Stimulated activated naive CD8-positive, alpha-beta T cell treated with anti-CD3 and anti-CD28 coated beads, Interleukin-15, amount 100 ng/mL, for 72 hours (primary cell): ENCODE measurements at regions not wholly inside any gene's neighbourhood (a gene's known extent, or its start where the extent isn't known, plus 50 kb on each side); places are given as distances from the start of the nearest gene placed in this dataset.

Experiments used
- ATAC-seq: fragments of 150-1000 bp; cut with Tn5 transposase; 2 replicates; pipeline ENCODE4 v1.10.0; 2021; ENCODE audit warnings: mild to moderate bottlenecking, moderate library complexity
- DNase-seq, 2 donors: peaks; one replicate each; pipeline ENCODE4 v3.0.0; 2021 to 2022
- H3K27ac Mint-ChIP-seq, 2 donors: one replicate each; pipeline ENCODE4 v1.8.0; 2022; ENCODE audit warnings: mild to moderate bottlenecking in 2 of 2, mixed read lengths in 2 of 2, moderate library complexity in 2 of 2
- H3K27me3 Mint-ChIP-seq: one replicate; pipeline ENCODE4 v1.8.0; 2022; ENCODE audit warnings: mixed read lengths
- H3K4me1 Mint-ChIP-seq: one replicate; pipeline ENCODE4 v1.8.0; 2022; ENCODE audit warnings: mild to moderate bottlenecking, mixed read lengths
- H3K4me3 Mint-ChIP-seq, 2 donors: one replicate each; pipeline ENCODE4 v1.8.0; 2022; ENCODE audit warnings: mild to moderate bottlenecking in 2 of 2, mixed read lengths in 2 of 2, moderate library complexity in 1 of 2
- H3K9me3 Mint-ChIP-seq, 2 donors: one replicate each; pipeline ENCODE4 v1.8.0; 2022; ENCODE audit warnings: mixed read lengths in 2 of 2

DNA sequence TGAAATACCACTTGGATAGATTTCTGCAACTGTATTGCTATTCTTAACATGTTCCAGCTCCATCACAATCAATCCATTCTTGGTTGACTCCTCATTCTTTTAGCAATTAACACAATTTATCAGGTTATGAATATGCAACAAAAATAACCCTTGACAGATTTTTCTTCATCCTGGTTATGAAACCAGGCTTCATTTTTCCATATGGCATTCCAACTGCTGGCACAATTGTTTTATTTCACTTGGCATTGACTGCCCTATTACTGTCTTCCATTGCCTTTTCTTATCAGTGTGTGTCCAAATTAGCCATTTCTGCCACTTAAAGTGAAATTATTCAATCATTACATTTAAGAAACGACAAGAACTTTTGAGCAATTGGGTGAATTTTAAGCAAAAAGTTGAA is 388.8 kb upstream of the EPHA5 start:
- Mint-ChIP-seq H3K4me3 (no peak overlapping the region), H3K4me1 (no peaks in the 10 kb centered on the region), H3K9me3 (peaks cover 13 to 17% of the 10 kb centered on the region in 2 donors), H3K27ac (no peak overlapping the region), H3K27me3 (no peaks in the 10 kb centered on the region)
- ATAC-seq, result no peak
- DNase-seq, result no peak

DNA sequence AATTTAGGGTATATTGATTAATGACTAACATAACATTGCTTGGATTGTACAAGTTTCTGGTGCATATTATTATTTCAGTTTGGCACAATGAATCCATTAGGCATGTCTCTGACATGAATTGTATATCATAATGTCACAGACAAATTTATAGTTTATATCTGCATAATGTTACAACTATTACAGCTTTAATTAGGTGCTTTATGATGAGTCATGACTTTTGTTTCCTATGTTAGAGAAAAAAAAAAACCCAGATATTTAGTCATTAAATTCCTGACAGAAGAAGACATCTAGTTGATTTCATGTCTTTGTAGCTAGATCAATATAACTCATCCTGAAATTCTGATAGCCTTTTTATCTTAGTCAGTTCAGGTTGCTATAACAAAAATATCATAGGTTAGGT is 385.7 kb upstream of the EPHA5 start:
- DNase-seq (no peak), ATAC-seq (no peak)
- no peak overlapping the region for H3K27ac Mint-ChIP-seq
- H3K4me3 Mint-ChIP-seq, result no peak overlapping the region
- no peaks in the 10 kb centered on the region for H3K4me1 Mint-ChIP-seq
- peaks cover 16 to 17% of the 10 kb centered on the region in 2 donors for H3K9me3 Mint-ChIP-seq
- no peaks in the 10 kb centered on the region for H3K27me3 Mint-ChIP-seq

DNA sequence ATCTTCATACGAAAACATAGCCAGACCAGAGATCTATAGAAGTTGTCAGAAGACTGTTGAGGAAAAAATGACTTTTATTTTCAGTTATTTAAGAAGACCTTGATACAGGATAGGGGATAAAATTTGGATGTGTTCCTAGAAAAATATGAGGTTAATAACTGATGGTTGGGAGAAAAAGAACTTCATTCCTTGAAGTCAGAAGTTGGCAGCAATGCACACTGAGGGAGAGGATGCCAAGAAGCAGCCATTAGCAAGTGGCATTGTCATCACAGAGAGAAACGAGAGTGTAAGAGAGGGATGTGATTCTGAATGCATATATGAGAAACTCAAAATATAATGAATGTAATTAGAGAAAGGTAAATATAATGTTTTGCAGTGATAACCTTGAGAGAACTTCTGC is 382.1 kb upstream of the EPHA5 start:
- Mint-ChIP-seq H3K4me1 (no peaks in the 10 kb centered on the region), H3K27ac (no peak overlapping the region), H3K9me3 (peaks cover 16 to 21% of the 10 kb centered on the region in 2 donors), H3K27me3 (no peaks in the 10 kb centered on the region), H3K4me3 (no peak overlapping the region)
- no peak for DNase-seq
- no peak for ATAC-seq

DNA sequence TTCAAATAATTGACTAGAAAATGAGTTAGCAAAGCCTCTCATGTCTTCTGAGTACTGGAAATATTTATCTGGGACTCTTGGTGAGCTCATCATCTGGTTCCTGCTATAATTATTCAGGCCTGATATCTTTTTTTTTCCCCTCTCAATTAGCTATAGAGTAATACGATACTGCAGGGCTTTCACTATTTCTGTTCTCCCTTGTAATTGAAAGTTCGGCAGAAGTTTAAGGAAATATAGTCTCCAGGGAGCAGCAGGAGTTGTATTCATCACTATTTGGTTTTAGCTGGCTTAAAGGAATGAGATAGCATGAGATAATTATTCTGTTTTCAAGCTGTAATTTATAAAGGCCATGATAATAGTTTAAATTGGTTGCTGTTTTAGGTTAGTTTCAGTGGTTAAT is 378.6 kb upstream of the EPHA5 start:
- H3K9me3 Mint-ChIP-seq, result peaks cover 7 to 10% of the 10 kb centered on the region in 2 donors
- ATAC-seq (no peak), DNase-seq (no peak)
- H3K4me3 Mint-ChIP-seq, result no peak overlapping the region
- no peaks in the 10 kb centered on the region for H3K27me3 Mint-ChIP-seq
- H3K4me1 Mint-ChIP-seq, result no peaks in the 10 kb centered on the region
- no peak overlapping the region for H3K27ac Mint-ChIP-seq

DNA sequence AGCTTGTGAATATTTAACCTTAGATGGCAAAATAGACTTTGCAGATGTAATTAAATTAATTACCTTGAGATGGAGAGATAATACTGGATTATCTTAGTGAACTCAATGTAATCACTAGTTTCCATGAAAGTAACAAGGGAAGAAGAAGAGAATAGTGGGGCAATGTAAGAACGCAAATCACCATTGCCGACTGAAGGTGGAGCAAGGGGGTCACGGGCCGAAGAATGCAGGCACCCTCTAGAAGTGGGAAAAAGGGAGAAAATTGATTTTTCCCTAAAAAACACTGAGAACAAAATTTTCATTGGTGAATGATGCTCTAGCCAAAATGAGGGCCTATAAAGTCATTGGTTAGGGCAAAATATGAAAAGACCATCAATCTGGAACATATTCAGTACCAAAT is 375.6 kb upstream of the EPHA5 start:
- H3K27ac Mint-ChIP-seq, result no peak overlapping the region
- H3K4me1 Mint-ChIP-seq, result no peaks in the 10 kb centered on the region
- ATAC-seq (no peak), DNase-seq (no peak)
- H3K27me3 Mint-ChIP-seq, result no peaks in the 10 kb centered on the region
- peaks cover 5 to 7% of the 10 kb centered on the region in 2 donors for H3K9me3 Mint-ChIP-seq
- H3K4me3 Mint-ChIP-seq, result no peak overlapping the region

DNA sequence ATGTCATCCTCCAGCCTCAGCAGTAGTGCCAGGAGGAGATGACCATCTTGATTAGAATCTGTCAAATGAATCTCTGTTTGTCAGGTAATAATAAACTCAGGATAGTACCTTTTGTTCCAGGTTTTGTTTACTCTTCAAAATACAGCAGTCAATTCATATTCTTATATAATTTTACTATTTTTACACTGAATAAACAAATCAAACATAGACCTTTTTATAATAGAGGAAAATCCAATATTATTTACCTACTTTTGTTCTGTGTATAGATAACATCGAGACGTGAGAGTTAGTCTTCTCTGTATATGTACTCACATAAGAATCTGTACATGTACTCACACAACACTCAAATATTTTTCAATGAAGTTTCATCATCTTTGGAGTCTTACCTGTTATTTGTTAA is 365.4 kb upstream of the EPHA5 start:
- no peak for ATAC-seq
- H3K4me3 Mint-ChIP-seq, result no peak overlapping the region
- DNase-seq, result no peak
- peaks cover 0 to 9% of the 10 kb centered on the region in 2 donors for H3K9me3 Mint-ChIP-seq
- H3K27ac Mint-ChIP-seq, result no peak overlapping the region
- H3K27me3 Mint-ChIP-seq, result no peaks in the 10 kb centered on the region
- no peaks in the 10 kb centered on the region for H3K4me1 Mint-ChIP-seq

DNA sequence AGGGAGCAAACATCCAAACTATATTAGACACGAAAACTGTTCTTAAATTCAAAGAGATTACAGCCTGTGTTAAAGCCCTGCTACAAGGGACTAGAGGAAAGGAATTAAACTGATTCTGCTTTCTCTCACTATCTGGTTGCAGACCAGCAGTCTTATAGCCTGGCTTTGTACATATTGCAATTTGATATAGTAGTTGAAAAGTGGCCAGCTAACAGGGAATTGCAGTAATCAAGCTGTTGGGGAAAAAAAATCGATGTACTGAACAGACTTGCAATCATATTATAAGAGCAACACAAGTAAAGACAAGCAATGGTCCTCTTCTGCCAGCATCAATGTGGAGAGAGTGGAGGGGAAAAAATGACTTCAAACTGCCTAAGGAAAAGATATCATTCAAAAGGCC is 364.4 kb upstream of the EPHA5 start:
- DNase-seq (no peak), ATAC-seq (no peak)
- H3K27me3 Mint-ChIP-seq, result no peaks in the 10 kb centered on the region
- H3K9me3 Mint-ChIP-seq, result peaks cover 0 to 9% of the 10 kb centered on the region in 2 donors
- no peak overlapping the region for H3K4me3 Mint-ChIP-seq
- no peaks in the 10 kb centered on the region for H3K4me1 Mint-ChIP-seq
- H3K27ac Mint-ChIP-seq, result no peak overlapping the region

DNA sequence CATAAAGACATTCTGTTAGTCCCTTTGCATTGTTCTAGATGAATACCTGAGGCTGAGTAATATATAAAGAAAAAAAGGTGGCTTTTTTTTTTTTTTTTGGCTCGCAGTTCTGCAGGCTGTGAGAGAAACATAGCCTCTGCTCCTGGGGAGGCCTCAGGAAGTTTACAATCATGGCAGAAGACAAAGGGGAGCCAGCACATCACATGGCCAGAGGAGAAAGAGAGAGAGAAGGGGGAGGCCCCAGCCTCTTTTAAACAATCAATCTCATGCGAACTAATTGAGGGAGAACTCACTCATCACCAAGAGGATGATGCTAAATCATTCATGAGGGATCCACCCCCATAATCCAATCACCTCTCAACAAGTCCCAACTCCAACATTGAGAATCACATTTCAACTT is 364.0 kb upstream of the EPHA5 start:
- no peak overlapping the region for H3K4me3 Mint-ChIP-seq

DNA sequence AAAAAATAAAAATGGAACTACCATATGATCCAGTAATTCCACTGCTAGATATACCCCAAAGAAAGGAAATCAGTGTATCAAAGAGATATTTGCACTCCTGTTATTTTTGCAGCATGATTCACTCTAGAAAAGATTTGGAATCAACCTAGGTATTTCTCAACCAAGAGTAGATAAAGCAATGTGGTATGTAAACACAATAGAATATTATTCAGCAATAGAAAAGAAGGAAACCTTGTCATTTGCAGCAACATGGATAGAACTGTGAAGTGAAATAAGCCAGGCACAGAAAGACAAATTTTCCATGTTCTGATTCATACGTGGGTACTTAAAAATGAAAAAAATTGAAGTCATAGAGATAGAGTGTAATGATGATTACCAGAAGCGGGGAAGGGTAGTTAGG is 362.3 kb upstream of the EPHA5 start:
- Mint-ChIP-seq H3K4me1 (no peaks in the 10 kb centered on the region), H3K27ac (no peak overlapping the region), H3K4me3 (no peak overlapping the region), H3K9me3 (peaks cover 0 to 9% of the 10 kb centered on the region in 2 donors), H3K27me3 (no peaks in the 10 kb centered on the region)
- DNase-seq (no peak), ATAC-seq (no peak)

More for the DNA sequence above, 364.0 kb upstream of the EPHA5 start:
- Mint-ChIP-seq H3K27ac (no peak overlapping the region), H3K4me1 (no peaks in the 10 kb centered on the region), H3K9me3 (peaks cover 0 to 9% of the 10 kb centered on the region in 2 donors), H3K27me3 (no peaks in the 10 kb centered on the region)
- ATAC-seq (no peak), DNase-seq (no peak)

DNA sequence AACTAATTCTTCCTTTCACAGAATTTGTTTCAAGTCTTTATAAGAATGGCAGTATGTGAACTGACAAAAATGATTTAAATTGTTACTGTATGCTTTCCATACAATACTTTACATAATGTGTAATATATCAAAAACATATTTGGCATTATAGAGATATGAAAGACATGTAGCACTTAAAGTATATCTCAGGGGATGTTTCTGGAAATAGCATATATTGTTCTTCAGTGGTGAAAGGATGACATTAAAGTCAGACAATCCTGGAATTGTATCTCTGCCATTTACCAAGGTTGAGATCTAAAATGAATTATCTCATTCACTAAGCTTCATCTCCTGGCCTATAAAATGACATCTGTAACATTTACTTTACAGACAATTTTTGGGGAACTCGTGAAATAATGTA is 358.4 kb upstream of the EPHA5 start:
- Mint-ChIP-seq H3K27me3 (no peaks in the 10 kb centered on the region), H3K4me3 (no peak overlapping the region), H3K27ac (no peak overlapping the region), H3K4me1 (no peaks in the 10 kb centered on the region), H3K9me3 (peaks cover 7 to 17% of the 10 kb centered on the region in 2 donors)
- DNase-seq, result no peak
- ATAC-seq, result no peak

DNA sequence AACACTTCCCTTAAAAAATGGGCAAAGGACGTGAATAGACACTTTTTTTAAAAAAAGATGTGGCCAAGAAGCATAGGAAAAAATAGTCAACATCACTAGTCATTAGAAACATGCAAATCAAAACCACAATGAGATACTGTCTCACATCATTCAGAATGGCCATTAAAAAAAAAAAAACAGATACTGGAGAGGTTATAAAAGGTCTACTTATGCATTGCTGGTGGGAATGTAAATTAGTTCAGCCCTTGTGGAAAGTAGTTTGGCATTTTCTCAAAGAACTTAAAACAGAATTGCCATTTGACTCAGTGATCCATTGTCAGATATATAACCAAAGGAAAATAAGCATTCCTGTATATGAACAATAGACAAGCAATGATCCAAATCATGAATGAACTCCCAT is 352.8 kb upstream of the EPHA5 start:
- Mint-ChIP-seq H3K27ac (no peak overlapping the region), H3K9me3 (peaks cover 13 to 40% of the 10 kb centered on the region in 2 donors), H3K27me3 (no peaks in the 10 kb centered on the region), H3K4me1 (no peaks in the 10 kb centered on the region), H3K4me3 (no peak overlapping the region)
- ATAC-seq (no peak), DNase-seq (no peak)

DNA sequence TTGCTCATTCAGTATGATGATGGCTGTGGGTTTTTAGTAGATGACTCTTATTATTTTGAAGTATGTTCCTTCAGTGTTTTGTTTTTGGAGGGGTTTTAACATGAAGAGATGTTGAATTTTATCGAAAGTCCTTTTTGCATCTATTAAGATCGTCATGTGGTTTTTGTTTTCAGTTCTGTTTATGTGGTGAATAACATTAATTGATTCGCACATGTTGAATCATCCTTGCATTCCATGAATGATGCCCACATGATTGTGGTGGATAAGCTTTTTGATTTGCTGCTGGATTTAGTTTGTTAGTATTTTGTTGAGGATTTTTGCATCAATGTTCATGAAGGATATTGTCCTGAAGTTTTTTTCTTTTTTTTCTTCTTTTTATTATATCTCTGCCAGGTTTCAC is 347.4 kb upstream of the EPHA5 start:
- H3K27ac Mint-ChIP-seq, result no peak overlapping the region
- ATAC-seq (no peak), DNase-seq (no peak)
- peaks cover 17 to 46% of the 10 kb centered on the region in 2 donors for H3K9me3 Mint-ChIP-seq
- no peaks in the 10 kb centered on the region for H3K27me3 Mint-ChIP-seq
- H3K4me1 Mint-ChIP-seq, result no peaks in the 10 kb centered on the region
- no peak overlapping the region for H3K4me3 Mint-ChIP-seq

DNA sequence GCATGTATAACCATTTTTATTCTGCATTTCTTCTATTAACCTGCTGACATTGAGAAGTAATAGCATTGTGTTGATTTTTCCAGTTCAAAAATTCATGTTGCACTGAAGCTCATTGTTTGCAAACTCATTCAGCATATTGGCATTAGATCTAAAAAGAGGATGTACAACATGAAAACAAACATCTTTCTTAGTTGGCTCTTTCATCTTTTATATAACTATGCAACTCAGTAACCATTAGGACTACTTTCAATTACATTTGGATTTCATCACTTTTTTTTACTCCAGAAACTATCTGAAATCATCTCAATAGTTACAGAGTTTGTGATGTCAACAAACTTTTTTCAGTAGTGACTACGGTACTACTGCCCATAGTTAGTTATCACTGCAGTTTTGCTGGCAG is 346.0 kb upstream of the EPHA5 start:
- H3K27ac Mint-ChIP-seq, result no peak overlapping the region
- H3K4me3 Mint-ChIP-seq, result no peak overlapping the region
- no peak for ATAC-seq
- H3K9me3 Mint-ChIP-seq, result peaks cover 19 to 46% of the 10 kb centered on the region in 2 donors
- H3K4me1 Mint-ChIP-seq, result no peaks in the 10 kb centered on the region
- no peak for DNase-seq
- H3K27me3 Mint-ChIP-seq, result no peaks in the 10 kb centered on the region

DNA sequence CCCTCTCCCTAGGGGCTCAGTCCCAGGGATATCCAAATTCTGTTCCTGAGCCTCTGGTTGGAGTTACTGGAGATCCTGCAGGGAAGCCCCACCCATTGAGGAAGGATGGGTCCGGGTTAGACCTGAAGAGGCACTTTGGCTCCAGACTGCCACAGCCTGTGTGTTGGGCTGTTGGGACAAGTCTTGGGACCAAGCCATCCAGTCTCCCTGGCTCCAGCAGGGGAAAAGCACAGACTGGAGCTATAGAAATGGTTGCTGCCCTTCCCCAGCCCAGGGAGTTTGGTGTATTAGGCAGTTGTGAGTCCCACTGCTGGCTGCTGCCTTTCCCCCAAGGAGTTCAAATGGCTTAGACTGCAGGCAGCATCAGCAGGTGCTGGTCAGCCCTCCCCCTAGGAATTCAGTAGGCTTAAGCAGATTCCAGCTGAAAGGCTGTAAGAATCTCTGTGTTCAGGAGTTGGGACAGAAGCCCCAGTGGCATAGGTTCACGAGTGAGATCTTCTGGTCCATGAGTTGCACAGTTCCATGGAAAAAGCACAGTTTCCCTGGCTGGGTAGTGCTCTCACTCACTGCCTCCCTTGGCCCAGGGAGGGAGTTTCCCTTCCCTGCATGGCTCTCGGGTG is 344.0 kb upstream of the EPHA5 start:
- Mint-ChIP-seq H3K27me3 (no peaks in the 10 kb centered on the region), H3K4me3 (no peak overlapping the region), H3K27ac (no peak overlapping the region), H3K9me3 (peaks cover 28 to 57% of the 10 kb centered on the region in 2 donors), H3K4me1 (no peaks in the 10 kb centered on the region)
- no peak for DNase-seq
- no peak for ATAC-seq

DNA sequence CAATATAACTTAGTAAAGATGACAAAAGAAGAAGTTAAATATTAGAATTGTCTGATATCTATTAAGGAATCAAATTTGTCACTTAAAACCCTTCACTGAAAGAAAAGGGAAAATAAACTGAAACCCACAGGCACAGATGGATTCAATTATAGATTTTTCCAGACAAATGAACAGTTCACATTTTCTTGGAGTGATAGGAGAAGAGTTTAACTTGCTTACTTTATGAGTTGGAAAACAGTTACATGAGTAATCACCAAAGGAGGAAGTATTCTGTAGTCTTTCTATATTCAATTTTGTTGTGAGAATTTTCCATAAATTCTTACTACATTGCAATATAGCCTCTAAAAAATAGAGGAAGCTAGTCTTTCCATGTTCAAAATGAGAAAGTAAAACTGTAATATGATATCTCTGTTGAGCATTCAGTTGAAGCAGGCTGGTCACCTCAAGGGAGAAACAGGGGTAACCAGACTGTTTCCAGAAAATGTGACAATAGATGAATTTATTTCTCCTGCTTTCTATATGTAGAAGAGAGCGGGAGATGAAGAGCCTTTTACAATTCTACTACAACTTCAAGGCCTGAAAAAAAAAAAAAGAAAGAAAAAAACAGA is 330.3 kb upstream of the EPHA5 start:
- H3K9me3 Mint-ChIP-seq, result peaks cover 6 to 7% of the 10 kb centered on the region in 2 donors
- no peak for ATAC-seq
- H3K27me3 Mint-ChIP-seq, result no peaks in the 10 kb centered on the region
- no peak overlapping the region for H3K4me3 Mint-ChIP-seq
- H3K4me1 Mint-ChIP-seq, result no peaks in the 10 kb centered on the region
- H3K27ac Mint-ChIP-seq, result no peak overlapping the region
- no peak for DNase-seq

DNA sequence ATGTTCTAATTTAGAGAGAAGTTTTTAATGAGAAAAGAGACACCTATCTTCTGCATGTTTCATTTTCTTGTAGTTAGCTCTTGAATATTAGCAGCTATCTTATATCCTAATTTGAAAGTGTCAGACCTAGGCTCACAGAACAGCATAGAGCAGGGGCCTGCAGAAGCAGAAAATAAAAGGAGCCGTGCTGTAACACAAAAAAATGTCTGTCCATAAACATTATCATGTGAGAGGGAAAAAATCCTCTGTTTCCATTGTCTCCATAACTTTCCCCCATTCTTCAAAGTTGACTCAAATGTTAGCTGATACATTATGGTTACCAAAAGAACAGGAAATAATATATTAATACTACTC is 329.2 kb upstream of the EPHA5 start:
- Mint-ChIP-seq H3K27me3 (no peaks in the 10 kb centered on the region), H3K4me1 (no peaks in the 10 kb centered on the region), H3K4me3 (no peak overlapping the region), H3K27ac (no peak overlapping the region), H3K9me3 (peaks cover 6% of the 10 kb centered on the region in 2 donors)
- DNase-seq, result no peak
- ATAC-seq, result no peak
